ENCODE measurements at regions not wholly inside any gene's neighbourhood (a gene's known extent, or its start where the extent isn't known, plus 50 kb on each side); places are given as distances from the start of the nearest gene placed in this dataset.

DNA sequence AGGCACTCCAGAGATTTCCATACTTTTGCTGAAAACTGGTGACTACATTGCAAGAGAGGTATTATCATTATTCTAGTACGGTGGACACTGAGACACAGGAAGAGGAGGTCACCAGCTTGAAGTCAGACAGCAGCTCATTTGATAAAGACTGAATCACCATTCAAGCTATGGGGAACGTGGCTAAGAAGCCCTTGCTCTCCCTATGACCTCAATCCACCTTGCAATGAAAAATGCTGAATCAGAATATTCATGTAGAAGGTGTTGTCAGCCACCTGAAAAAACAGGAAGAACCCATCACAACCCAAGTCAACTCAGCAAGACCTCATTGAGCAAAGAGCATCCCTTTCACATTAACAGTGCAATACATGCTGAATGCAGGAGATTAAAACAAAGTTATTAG lies 59.0 kb upstream of the FGGY start:
- TF ChIP-seq, protein P1, sequence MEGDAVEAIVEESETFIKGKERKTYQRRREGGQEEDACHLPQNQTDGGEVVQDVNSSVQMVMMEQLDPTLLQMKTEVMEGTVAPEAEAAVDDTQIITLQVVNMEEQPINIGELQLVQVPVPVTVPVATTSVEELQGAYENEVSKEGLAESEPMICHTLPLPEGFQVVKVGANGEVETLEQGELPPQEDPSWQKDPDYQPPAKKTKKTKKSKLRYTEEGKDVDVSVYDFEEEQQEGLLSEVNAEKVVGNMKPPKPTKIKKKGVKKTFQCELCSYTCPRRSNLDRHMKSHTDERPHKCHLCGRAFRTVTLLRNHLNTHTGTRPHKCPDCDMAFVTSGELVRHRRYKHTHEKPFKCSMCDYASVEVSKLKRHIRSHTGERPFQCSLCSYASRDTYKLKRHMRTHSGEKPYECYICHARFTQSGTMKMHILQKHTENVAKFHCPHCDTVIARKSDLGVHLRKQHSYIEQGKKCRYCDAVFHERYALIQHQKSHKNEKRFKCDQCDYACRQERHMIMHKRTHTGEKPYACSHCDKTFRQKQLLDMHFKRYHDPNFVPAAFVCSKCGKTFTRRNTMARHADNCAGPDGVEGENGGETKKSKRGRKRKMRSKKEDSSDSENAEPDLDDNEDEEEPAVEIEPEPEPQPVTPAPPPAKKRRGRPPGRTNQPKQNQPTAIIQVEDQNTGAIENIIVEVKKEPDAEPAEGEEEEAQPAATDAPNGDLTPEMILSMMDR (IDR thresholded peaks at IDR 0.05; ENCODE audit: insufficient read depth, low read length): no peak
- TF ChIP-seq, protein P2, sequence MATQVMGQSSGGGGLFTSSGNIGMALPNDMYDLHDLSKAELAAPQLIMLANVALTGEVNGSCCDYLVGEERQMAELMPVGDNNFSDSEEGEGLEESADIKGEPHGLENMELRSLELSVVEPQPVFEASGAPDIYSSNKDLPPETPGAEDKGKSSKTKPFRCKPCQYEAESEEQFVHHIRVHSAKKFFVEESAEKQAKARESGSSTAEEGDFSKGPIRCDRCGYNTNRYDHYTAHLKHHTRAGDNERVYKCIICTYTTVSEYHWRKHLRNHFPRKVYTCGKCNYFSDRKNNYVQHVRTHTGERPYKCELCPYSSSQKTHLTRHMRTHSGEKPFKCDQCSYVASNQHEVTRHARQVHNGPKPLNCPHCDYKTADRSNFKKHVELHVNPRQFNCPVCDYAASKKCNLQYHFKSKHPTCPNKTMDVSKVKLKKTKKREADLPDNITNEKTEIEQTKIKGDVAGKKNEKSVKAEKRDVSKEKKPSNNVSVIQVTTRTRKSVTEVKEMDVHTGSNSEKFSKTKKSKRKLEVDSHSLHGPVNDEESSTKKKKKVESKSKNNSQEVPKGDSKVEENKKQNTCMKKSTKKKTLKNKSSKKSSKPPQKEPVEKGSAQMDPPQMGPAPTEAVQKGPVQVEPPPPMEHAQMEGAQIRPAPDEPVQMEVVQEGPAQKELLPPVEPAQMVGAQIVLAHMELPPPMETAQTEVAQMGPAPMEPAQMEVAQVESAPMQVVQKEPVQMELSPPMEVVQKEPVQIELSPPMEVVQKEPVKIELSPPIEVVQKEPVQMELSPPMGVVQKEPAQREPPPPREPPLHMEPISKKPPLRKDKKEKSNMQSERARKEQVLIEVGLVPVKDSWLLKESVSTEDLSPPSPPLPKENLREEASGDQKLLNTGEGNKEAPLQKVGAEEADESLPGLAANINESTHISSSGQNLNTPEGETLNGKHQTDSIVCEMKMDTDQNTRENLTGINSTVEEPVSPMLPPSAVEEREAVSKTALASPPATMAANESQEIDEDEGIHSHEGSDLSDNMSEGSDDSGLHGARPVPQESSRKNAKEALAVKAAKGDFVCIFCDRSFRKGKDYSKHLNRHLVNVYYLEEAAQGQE (IDR thresholded peaks at IDR 0.05; ENCODE audit: insufficient replicate concordance, low read depth): no peak
- TF ChIP-seq POLR2AphosphoS5 (IDR thresholded peaks at IDR 0.05; ENCODE audit: low read depth): no peak
- no peak for TF ChIP-seq GABPA (IDR thresholded peaks at IDR 0.05; ENCODE audit: low read depth)

All from HL-60 (cell line).